Activated CD8-positive, alpha-beta T cell treated with anti-CD3 and anti-CD28 coated beads, Interleukin-2, amount 10 ng/mL, durations not matched to agents 7 days and 5 days (primary cell): ENCODE measurements at regions not wholly inside any gene's neighbourhood (a gene's known extent, or its start where the extent isn't known, plus 50 kb on each side); places are given as distances from the start of the nearest gene placed in this dataset.
A peak's percentile ranks its signal among the peaks of the same experiment; 100 is the strongest.
"Not testable (repeated sequence)": the region's sequence is repeated elsewhere in the genome, so short reads cannot be mapped to it uniquely, and the experiment has no call there.

Source experiments
- ATAC-seq: fragments of 150-1000 bp; cut with Tn5 transposase; one replicate; pipeline ENCODE4 v1.10.0; 2021; ENCODE audit warnings: moderate library complexity
- CTCF ChIA-PET: fragments of 350-600 bp; sonication (Branson Sonifier 250); formaldehyde crosslinking; loops from one replicate; lab custom pipeline; 2021; ENCODE audit warnings: antibody characterized with exemption; lab: Charles Lee
- POLR2A ChIA-PET: fragments of 350-600 bp; sonication (Branson Sonifier 250); formaldehyde crosslinking; loops from one replicate; lab custom pipeline; 2021; ENCODE audit warnings: antibody characterized with exemption; lab: Charles Lee
- DNase-seq: peaks from one replicate; pipeline ENCODE4 v3.0.0-alpha.2; 2020
- H3K27ac Mint-ChIP-seq: one replicate; pipeline ENCODE4 v1.8.0; 2021; ENCODE audit warnings: mild to moderate bottlenecking, mixed read lengths
- H3K27me3 Mint-ChIP-seq: one replicate; pipeline ENCODE4 v1.8.0; 2021; ENCODE audit warnings: low read depth, mixed read lengths
- H3K36me3 Mint-ChIP-seq: one replicate; pipeline ENCODE4 v1.8.0; 2021; ENCODE audit warnings: low read depth, mixed read lengths
- H3K4me1 Mint-ChIP-seq: one replicate; pipeline ENCODE4 v1.8.0; 2021; ENCODE audit warnings: low read depth, mixed read lengths
- H3K4me3 Mint-ChIP-seq: one replicate; pipeline ENCODE4 v1.8.0; 2021; ENCODE audit warnings: mild to moderate bottlenecking, mixed read lengths
- H3K9me3 Mint-ChIP-seq: one replicate; pipeline ENCODE4 v1.8.0; 2022; ENCODE audit warnings: mixed read lengths; ENCODE audit not compliant: insufficient read depth

DNA sequence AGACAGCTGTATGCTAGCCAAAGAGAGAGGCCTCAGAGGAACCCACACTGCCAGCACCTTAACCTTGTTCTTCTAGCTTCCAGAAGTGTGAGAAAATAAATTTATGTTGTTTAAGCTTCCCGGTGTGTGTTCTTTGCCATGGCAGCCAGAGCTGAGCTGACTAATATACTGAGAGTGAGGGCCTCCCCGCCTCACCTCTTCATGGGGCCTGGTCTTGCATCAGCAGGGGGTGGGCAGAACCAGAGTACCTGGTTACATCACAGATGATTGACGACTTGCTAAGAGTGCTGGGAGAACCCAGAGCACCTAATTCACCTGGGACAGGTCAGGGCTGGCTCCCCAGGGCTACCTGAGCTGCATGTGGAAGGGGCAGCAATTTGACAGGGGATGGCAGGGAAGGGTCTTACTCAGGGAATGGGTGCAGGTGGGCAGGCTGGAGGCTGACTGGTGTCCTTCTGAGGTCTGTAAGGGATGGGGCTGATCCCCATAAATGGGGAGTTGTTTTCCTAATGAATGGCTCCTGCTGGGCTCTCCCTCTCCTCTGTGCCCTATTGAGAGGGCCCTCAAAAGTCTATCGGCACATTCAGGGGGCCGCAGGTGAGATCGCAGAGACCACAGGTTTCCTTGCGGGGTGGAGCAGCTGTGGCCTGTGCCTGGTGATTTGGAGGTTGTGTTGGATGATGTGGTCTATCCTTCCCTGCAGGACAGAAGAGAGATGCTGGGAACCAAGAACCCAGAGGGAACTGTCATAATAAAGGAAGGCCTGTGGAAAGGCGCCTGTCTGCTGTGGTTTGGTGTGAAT is 60.6 kb upstream of the ETV3 start:
- CTCF ChIA-PET: no interaction called here

GRCh38 chr1:157197906-157198435 is 59.8 kb upstream of the ETV3 start:
- ATAC-seq (no peak), DNase-seq (no peak)
- peaks cover 27% of the 10 kb centered on the region for H3K27me3 Mint-ChIP-seq
- CTCF ChIA-PET: no interaction called here
- H3K36me3 Mint-ChIP-seq: no peaks in the 10 kb centered on the region
- H3K4me3 Mint-ChIP-seq: no peak overlapping the region
- POLR2A ChIA-PET: no interaction called here
- H3K27ac Mint-ChIP-seq: no peak overlapping the region
- no peaks in the 10 kb centered on the region for H3K9me3 Mint-ChIP-seq
- peaks cover 12% of the 10 kb centered on the region for H3K4me1 Mint-ChIP-seq

More for the DNA sequence above, 60.6 kb upstream of the ETV3 start:
- Mint-ChIP-seq H3K27me3 (peaks cover 22% of the 10 kb centered on the region), H3K27ac (no peak overlapping the region), H3K36me3 (no peaks in the 10 kb centered on the region), H3K4me1 (peaks cover 10% of the 10 kb centered on the region), H3K4me3 (no peak overlapping the region), H3K9me3 (no peaks in the 10 kb centered on the region)
- DNase-seq: no peak
- no peak for ATAC-seq
- POLR2A ChIA-PET: no interaction called here

DNA sequence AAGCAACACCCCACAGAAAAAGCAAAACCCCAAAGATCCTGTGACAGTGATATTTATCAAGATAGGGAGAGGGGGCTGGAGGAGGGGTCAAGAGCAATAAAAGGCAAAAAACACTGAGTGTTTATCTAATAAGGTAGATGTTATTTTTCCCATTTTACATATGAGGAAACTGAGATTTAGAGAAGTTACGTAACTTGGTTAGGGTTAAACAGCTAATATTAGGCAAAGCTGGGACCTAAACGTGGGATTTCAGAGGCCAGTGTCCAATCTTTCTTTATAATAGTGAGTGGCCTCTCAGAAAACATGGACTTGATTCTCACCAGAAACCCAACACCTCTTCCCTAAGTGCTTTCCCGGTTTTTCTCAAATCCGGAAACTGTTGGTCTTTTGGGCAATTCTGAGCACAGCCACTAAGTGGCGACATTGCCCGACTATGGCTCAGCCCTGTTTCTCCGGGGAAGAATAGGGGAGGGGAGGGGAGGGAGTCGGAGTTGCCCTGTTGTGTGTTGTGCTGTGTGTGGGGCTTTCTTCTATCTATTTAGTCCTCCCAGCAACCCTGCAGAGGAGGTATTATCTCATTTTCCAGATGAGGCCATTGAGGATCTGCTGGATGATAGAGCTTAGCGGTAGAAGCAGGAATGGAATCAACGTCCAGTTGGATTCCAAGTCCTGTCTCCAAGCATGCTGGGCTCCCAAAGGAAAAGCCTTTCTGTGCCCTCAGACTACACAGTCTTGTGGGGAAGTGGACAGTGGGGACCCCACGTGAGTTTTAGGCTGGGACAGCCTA is 58.7 kb upstream of the ETV3 start:
- H3K9me3 Mint-ChIP-seq, H3K27ac Mint-ChIP-seq, H3K36me3 Mint-ChIP-seq, ATAC-seq, H3K4me3 Mint-ChIP-seq, POLR2A ChIA-PET, DNase-seq: not testable (repeated sequence)
- CTCF ChIA-PET: interaction anchor here (0.6 to 2.2 kb wide), 13 partner anchors 8 to 669 kb away, joined by 3 to 12 read pairs (median 4); no protein-coding TSS in a partner anchor
- H3K4me1 Mint-ChIP-seq: peaks cover 12% of the 10 kb centered on the region
- H3K27me3 Mint-ChIP-seq: peaks cover 35% of the 10 kb centered on the region

DNA sequence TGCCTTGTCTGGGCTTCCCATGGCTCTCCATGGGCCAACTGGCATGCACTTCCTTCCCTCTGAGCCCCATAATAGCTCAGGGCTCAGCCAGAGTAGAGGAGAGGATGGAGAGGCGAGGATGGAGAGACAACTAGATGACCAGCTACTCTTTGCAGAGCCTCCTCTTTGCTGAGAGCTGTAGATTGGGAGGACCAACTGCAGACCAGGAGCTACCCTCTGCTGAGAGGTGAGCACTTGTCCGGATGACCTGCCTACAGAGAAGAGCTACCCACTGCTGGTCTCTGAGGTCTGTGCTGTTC is 58.0 kb upstream of the ETV3 start:
- H3K27me3 Mint-ChIP-seq: peaks cover 36% of the 10 kb centered on the region
- no peak overlapping the region for H3K27ac Mint-ChIP-seq
- POLR2A ChIA-PET: no interaction called here
- CTCF ChIA-PET: interaction anchor here (0.6 to 2.2 kb wide), 13 partner anchors 9 to 670 kb away, joined by 3 to 12 read pairs (median 4); no protein-coding TSS in a partner anchor
- H3K9me3 Mint-ChIP-seq: no peaks in the 10 kb centered on the region
- H3K4me3 Mint-ChIP-seq: no peak overlapping the region
- DNase-seq (no peak), ATAC-seq (no peak)
- no peaks in the 10 kb centered on the region for H3K36me3 Mint-ChIP-seq
- peaks cover 12% of the 10 kb centered on the region for H3K4me1 Mint-ChIP-seq

GRCh38 chr1:157195521-157196244 is 57.5 kb upstream of the ETV3 start:
- no peak for ATAC-seq
- DNase-seq: no peak
- Mint-ChIP-seq H3K4me3 (no peak overlapping the region), H3K4me1 (peaks cover 12% of the 10 kb centered on the region), H3K27ac (no peak overlapping the region), H3K9me3 (no peaks in the 10 kb centered on the region), H3K27me3 (peaks cover 33% of the 10 kb centered on the region), H3K36me3 (no peaks in the 10 kb centered on the region)
- CTCF ChIA-PET: interaction anchor here (0.6 to 2.2 kb wide), 12 partner anchors 9 to 670 kb away, joined by 3 to 12 read pairs (median 4); no protein-coding TSS in a partner anchor
- POLR2A ChIA-PET: no interaction called here

DNA sequence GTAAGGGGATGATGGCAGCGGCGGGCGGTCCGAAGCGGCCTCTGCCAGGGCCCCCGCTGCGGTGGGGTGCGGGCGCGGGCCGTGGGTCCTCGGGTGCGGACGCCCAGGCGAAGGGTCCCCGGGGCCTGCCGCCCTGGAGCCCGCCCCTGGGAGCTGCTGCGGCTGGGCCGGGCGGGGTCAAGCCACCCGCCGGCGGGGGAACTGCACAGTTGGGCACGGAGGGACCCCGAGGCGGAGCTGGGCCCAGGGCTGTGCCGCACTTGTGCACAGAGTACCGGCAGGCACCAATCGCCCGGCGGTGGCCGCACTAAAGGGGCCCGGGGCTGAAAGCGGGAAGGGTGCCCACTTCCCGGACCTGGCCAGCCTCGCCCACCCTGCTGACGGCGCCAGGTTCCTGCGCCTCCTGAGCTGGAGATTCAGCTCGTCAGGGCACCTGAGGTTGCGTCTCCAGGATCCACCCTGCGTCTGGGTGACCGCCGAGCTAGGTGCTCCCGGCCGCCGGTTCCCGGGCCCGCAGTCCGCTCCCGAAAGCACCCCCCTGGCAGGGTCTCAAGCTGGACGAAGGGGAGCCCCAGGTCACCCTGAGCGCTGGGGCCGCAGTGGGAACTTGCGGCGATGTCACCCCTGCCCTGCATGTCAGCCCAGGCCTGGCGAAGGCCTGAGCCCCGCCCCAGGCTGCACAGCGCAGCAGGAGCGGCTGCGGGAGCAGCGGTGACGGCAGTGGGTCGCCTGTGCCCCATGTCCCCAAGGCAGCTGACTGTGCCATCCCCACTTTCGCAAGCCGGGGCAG is 56.7 kb upstream of the ETV3 start:
- H3K27me3 Mint-ChIP-seq: peaks cover 35% of the 10 kb centered on the region
- peaks cover 12% of the 10 kb centered on the region for H3K4me1 Mint-ChIP-seq
- CTCF ChIA-PET: interaction anchor here (2.2 kb wide), 1 partner anchor 300 kb away, joined by 12 read pairs; no protein-coding TSS in a partner anchor
- POLR2A ChIA-PET: no interaction called here
- DNase-seq: no peak
- no peaks in the 10 kb centered on the region for H3K9me3 Mint-ChIP-seq
- no peak overlapping the region for H3K4me3 Mint-ChIP-seq
- H3K36me3 Mint-ChIP-seq: no peaks in the 10 kb centered on the region
- H3K27ac Mint-ChIP-seq: no peak overlapping the region
- ATAC-seq: no peak

DNA sequence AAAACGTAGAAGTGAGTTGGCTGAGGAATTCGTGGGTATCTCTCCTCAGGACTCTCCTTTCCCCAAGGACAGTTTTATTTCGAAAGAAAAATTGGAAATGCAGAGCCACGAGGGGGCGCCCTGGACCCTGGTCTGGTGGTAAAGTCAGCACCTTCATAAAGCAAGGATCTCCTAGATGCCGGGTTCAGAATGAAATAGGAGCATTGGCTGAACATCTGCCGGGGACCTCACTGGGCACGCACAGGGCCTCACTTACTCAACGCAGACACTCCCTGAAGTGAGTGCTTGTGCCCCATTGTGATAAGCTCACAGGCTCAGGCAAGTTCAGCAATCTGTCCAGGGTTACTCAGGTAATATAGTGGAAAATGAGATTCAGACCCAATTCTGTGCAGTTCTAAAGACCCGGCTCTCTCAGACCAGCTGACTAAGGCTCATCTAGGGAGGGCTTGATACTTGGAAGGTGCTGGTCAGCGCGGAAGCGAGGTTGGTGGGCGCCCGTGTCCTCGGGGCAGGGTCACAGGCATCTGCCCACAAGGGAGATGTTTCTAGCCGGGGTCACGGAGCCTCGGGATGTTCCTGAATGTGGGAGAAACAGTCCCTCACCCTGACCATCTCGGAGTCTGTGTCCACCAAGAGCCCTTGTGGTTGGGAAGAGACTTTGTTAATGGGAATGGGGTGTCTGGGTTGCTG is 55.7 kb upstream of the ETV3 start:
- Mint-ChIP-seq H3K9me3 (no peaks in the 10 kb centered on the region), H3K36me3 (no peaks in the 10 kb centered on the region), H3K27me3 (peaks cover 37% of the 10 kb centered on the region), H3K27ac (no peak overlapping the region), H3K4me1 (peaks cover 12% of the 10 kb centered on the region), H3K4me3 (no peak overlapping the region)
- POLR2A ChIA-PET: no interaction called here
- ATAC-seq (peak; percentile 36), DNase-seq (peak; percentile 71)
- CTCF ChIA-PET: interaction anchor here (0.5 to 1.0 kb wide), 2 partner anchors 12 to 13 kb away, joined by 3 read pairs; no protein-coding TSS in a partner anchor

GRCh38 chr1:157193219-157193618 is 55.0 kb upstream of the ETV3 start:
- no peaks in the 10 kb centered on the region for H3K9me3 Mint-ChIP-seq
- H3K27ac Mint-ChIP-seq: no peak overlapping the region
- no peak for ATAC-seq
- ChIA-PET CTCF (interaction anchor here (1.0 kb wide), 1 partner anchor 11 kb away, joined by 3 read pairs; no protein-coding TSS in a partner anchor), POLR2A (no interaction called here)
- no peak for DNase-seq
- H3K4me1 Mint-ChIP-seq: peaks cover 12% of the 10 kb centered on the region
- no peak overlapping the region for H3K4me3 Mint-ChIP-seq
- H3K27me3 Mint-ChIP-seq: peaks cover 37% of the 10 kb centered on the region
- no peaks in the 10 kb centered on the region for H3K36me3 Mint-ChIP-seq

DNA sequence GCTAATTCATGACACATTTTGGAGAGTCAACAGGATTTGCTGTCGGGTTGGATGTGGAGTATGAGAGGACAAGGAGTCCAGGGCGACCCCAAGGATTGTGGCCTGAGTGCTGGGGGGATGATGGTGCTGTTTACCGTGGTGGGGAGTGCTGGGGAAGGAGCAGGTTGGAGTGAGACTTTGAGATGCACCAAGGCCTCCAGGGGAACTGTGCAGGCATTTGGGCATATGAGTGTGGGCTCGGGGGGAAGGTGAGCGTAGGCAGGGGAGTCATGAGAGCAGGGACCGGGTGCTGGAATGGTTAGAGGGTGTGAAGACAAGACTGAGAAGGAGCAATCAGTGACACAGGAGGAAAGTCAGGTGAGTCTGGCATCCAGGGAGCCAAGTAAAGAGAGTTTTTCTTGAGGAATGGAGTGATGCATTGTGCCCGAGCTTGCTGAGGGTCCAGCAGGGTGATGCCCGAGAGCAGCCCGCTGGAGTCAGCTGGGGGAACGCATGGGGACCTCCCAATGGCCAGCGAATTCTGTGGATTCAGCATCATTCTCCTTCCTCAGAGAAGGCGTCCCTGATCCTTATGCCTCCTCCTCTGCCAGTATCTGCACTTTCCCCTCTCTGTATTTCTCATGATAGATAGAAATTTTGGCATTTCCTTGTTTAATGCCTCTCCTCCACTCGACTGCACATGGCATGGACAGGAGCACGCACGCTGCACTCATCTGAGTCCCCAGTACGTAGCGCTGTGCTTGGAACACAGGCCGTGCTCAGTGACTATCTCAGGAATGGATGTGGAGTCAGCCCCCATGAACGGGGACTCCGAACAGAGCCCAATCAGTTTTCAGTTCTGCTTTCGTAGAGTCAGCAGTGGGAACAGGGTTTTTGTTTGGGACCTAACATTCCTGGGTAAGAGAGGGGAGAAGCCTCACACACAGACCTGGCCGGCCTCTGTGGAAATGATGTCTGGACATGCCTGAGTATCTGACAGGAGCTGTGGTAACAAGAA is 52.1 kb upstream of the ETV3 start:
- no peak for ATAC-seq
- H3K4me3 Mint-ChIP-seq: no peak overlapping the region
- CTCF ChIA-PET: no interaction called here
- no peaks in the 10 kb centered on the region for H3K36me3 Mint-ChIP-seq
- POLR2A ChIA-PET: no interaction called here
- H3K27ac Mint-ChIP-seq: no peak overlapping the region
- no peak for DNase-seq
- H3K4me1 Mint-ChIP-seq: peaks cover 3% of the 10 kb centered on the region
- peaks cover 31% of the 10 kb centered on the region for H3K27me3 Mint-ChIP-seq
- H3K9me3 Mint-ChIP-seq: no peaks in the 10 kb centered on the region

GRCh38 chr1:157189096-157189495 is 50.9 kb upstream of the ETV3 start:
- no peaks in the 10 kb centered on the region for H3K36me3 Mint-ChIP-seq
- H3K4me1 Mint-ChIP-seq: peaks cover 3% of the 10 kb centered on the region
- H3K27me3 Mint-ChIP-seq: peaks cover 29% of the 10 kb centered on the region
- no peaks in the 10 kb centered on the region for H3K9me3 Mint-ChIP-seq
- ChIA-PET CTCF (interaction anchor here (0.8 kb wide), 1 partner anchor 99 kb away, joined by 4 read pairs; no protein-coding TSS in a partner anchor), POLR2A (no interaction called here)
- no peak for ATAC-seq
- no peak for DNase-seq
- no peak overlapping the region for H3K4me3 Mint-ChIP-seq
- H3K27ac Mint-ChIP-seq: no peak overlapping the region
